Gastroesophageal sphincter (tissue), 4 donors: ENCODE measurements at regions not wholly inside any gene's neighbourhood (a gene's known extent, or its start where the extent isn't known, plus 50 kb on each side); places are given as distances from the start of the nearest gene placed in this dataset.

Source experiments
- ATAC-seq: fragments of 150-250 bp; one replicate; pipeline ENCODE4 v1.9.1; 2016; ENCODE audit warnings: mild to moderate bottlenecking, moderate library complexity
- H3K27ac ChIP-seq, 4 donors: fragments of 200-600 bp; sonication (generic) in 3 of 4; 1 replicate in 3 of 4; 2 replicates in 1 of 4; pipeline ENCODE4 v1.5.1; 2016 to 2019
- H3K27me3 ChIP-seq: fragments of 200-600 bp; sonication (generic); one replicate; pipeline ENCODE4 v1.5.1; 2019
- H3K36me3 ChIP-seq, 2 donors: fragments of 200-600 bp; sonication (generic); one replicate each; pipeline ENCODE4 v1.5.1; 2019; ENCODE audit warnings: control low read depth in 1 of 2
- H3K4me1 ChIP-seq, 3 donors: fragments of 200-600 bp; sonication (generic); 1 replicate in 2 of 3; 2 replicates in 1 of 3; pipeline ENCODE4 v1.5.1; 2016 to 2019; ENCODE audit warnings: control low read depth in 2 of 3
- H3K4me3 ChIP-seq, 2 donors: fragments of 200-600 bp; sonication (generic); one replicate each; pipeline ENCODE4 v1.5.1; 2019; ENCODE audit warnings: mild to moderate bottlenecking in 1 of 2, moderate library complexity in 1 of 2
- H3K9me3 ChIP-seq, 3 donors: fragments of 200-600 bp; sonication (generic); one replicate each; pipeline ENCODE4 v1.5.1; 2017 to 2019; ENCODE audit warnings: control low read depth in 2 of 3
- EP300 ChIP-seq: sonication (generic); formaldehyde crosslinking; IDR thresholded peaks from one replicate; pipeline ENCODE4 v1.6.1; 2017; ENCODE audit warnings: antibody characterized with exemption, mild to moderate bottlenecking
- POLR2A ChIP-seq, 2 donors: fragments of 450-650 bp; IDR thresholded peaks; one replicate each; pipeline ENCODE4 v1.6.1; 2017; ENCODE audit warnings: antibody characterized with exemption in 2 of 2, mild to moderate bottlenecking in 2 of 2, moderate library complexity in 1 of 2
- POLR2AphosphoS5 ChIP-seq: sonication (generic); formaldehyde crosslinking; IDR thresholded peaks from one replicate; pipeline ENCODE4 v1.6.1; 2017; ENCODE audit warnings: antibody characterized with exemption
- WGBS, 2 donors: methylation state at CpG; one replicate each; pipeline ENCODE4 v1.1.5; 2018; ENCODE audit warnings: low coverage in 1 of 2; 5-methylcytosine and 5-hydroxymethylcytosine counted together
- TF ChIP-seq, protein P1 (sequence below), 4 experiments: fragments of 200-600 bp in 2 of 4; fragments of 450-650 bp in 2 of 4; sonication (generic) in 1 of 4; IDR thresholded peaks; one replicate each; pipeline ENCODE4 v1.5.1; 2017 to 2019; ENCODE audit warnings: antibody characterized with exemption in 4 of 4, mild to moderate bottlenecking in 2 of 4, moderate library complexity in 2 of 4

DNA sequence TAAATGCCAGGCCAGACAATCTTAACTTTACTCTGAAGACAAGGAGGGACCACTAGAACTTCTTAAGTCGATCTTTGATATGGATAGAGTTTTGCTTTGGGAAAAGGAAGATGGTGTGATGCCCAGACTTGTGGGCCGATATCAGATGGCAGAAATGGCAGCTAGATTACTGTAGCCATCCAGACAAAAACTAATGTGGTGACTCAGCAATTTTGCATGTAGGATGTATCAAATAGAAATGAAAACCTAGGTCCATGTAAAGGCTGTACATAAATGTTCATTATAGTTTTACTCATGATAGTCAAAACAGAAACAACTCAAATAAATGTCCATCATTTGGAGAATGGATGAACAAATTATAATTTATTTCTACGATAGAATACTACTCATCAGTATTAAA is 121.5 kb downstream of the APIP start:
- no peak for ATAC-seq
- TF ChIP-seq, protein P1, sequence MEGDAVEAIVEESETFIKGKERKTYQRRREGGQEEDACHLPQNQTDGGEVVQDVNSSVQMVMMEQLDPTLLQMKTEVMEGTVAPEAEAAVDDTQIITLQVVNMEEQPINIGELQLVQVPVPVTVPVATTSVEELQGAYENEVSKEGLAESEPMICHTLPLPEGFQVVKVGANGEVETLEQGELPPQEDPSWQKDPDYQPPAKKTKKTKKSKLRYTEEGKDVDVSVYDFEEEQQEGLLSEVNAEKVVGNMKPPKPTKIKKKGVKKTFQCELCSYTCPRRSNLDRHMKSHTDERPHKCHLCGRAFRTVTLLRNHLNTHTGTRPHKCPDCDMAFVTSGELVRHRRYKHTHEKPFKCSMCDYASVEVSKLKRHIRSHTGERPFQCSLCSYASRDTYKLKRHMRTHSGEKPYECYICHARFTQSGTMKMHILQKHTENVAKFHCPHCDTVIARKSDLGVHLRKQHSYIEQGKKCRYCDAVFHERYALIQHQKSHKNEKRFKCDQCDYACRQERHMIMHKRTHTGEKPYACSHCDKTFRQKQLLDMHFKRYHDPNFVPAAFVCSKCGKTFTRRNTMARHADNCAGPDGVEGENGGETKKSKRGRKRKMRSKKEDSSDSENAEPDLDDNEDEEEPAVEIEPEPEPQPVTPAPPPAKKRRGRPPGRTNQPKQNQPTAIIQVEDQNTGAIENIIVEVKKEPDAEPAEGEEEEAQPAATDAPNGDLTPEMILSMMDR (IDR thresholded peaks at IDR 0.05): no peak
- TF ChIP-seq POLR2A (IDR thresholded peaks at IDR 0.05): no peak
- no peak for TF ChIP-seq EP300
- TF ChIP-seq POLR2AphosphoS5: no peak
- Histone ChIP-seq H3K36me3 (no peaks in the 10 kb centered on the region), H3K4me3 (no peak overlapping the region), H3K9me3 (no peaks in the 10 kb centered on the region), H3K27ac (no peak overlapping the region), H3K4me1 (peaks cover 0 to 13% (median 0%) of the 10 kb centered on the region in 3 donors), H3K27me3 (no peaks in the 10 kb centered on the region)
- 75 to 87% methylated on average over 3 of the region's 3 CpGs for WGBS, 2 donors

DNA sequence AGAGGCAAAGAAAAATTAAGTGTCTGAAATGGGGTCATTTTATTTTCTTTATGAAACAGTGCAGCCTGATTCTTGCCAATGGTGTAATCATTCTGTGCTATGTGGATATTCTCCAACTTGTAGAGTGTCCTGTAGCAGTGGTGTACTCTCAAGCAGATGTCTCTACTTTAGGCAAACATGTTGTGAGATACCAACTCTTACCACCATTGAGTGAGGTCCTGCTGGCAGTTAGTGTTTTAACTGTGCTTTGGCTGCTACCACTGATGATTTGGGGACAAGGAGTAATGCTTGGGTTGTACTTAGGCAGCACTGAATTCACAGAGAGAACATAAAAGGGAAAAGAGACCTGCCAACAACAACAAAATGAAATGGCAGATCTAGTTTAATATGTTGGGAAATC is 122.5 kb downstream of the APIP start:
- TF ChIP-seq EP300: no peak
- no peak for TF ChIP-seq POLR2AphosphoS5
- TF ChIP-seq, protein P1 (IDR thresholded peaks at IDR 0.05): no peak
- TF ChIP-seq POLR2A (IDR thresholded peaks at IDR 0.05): no peak
- no peaks in the 10 kb centered on the region for H3K36me3 ChIP-seq
- no peak overlapping the region for H3K27ac ChIP-seq
- no peaks in the 10 kb centered on the region for H3K9me3 ChIP-seq
- no peaks in the 10 kb centered on the region for H3K27me3 ChIP-seq
- H3K4me3 ChIP-seq: no peak overlapping the region
- no peak for ATAC-seq
- peaks cover 0 to 13% (median 0%) of the 10 kb centered on the region in 3 donors for H3K4me1 ChIP-seq

DNA sequence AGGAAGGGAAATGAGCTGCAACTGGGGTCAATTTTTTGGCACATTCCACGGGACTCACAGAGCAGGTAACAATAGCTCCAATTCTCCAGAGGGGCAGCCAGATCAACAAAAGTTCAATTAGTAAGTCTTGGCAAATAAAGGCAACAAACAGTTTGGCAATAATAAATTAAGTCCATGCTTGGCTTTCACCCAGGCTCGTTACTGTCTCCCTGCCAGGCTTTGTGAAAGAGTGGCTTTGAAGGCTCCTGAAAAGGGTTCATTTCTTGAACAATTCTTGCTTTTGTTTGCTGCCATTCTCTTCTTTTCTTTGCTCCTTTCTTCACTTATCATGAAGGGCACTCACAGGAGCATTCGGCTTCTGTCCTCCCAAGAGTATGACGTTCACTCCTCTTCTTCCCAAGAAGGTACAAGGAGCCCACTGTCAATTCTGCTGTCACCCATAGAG is 123.3 kb downstream of the APIP start:
- no peak for ATAC-seq
- no peak overlapping the region for H3K4me3 ChIP-seq
- WGBS, 2 donors: 40 to 49% methylated on average over 2 to 4 of the region's 4 CpGs

DNA sequence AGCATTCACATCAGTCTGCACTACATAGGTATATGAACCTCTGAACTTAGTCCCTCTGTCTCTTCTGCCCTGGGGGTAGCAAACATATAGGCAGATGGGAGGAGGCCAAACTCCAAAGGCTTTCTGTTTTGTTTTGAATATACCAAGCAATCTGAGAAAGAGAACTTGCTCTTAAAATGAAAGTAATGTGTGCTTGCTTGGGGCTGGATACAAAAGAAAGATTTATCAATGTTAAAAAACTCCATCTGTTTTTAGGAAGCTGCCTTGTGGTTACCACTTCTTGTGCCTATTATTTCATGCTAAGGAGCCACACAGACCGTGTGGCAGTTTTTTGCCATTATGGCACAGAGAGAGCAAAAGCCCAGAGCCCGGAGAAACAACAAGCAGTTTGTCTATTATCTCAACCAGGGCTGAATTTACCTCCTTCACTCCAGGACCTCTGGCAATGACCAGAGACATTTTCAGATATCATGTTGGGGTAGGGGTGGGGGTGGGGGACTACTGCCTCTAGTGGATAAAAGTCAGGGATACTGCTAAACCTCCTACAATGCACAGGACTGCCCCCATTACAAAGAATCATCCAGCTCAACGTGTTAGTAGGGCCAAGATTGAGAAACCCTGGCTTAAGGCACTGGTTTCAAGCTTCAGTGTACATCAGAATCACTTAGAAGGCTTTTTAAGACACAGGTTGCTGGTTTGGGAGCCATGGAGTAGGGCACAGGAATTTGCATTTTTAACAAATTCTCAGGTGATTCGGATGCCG is 124.2 kb downstream of the APIP start:
- WGBS, 2 donors: 54 to 72% methylated on average over 4 to 5 of the region's 5 CpGs
- Histone ChIP-seq H3K9me3 (no peaks in the 10 kb centered on the region), H3K36me3 (no peaks in the 10 kb centered on the region), H3K4me1 (peaks cover 0 to 13% (median 0%) of the 10 kb centered on the region in 3 donors), H3K27me3 (no peaks in the 10 kb centered on the region), H3K27ac (no peak overlapping the region), H3K4me3 (no peak overlapping the region)
- no peak for ATAC-seq
- TF ChIP-seq, protein P1 (IDR thresholded peaks at IDR 0.05): no peak

More for the DNA sequence above, 123.3 kb downstream of the APIP start:
- no peak for TF ChIP-seq EP300
- TF ChIP-seq POLR2A (IDR thresholded peaks at IDR 0.05): no peak
- TF ChIP-seq POLR2AphosphoS5: no peak
- Histone ChIP-seq H3K9me3 (no peaks in the 10 kb centered on the region), H3K4me1 (peaks cover 0 to 13% (median 0%) of the 10 kb centered on the region in 3 donors), H3K27ac (no peak overlapping the region), H3K36me3 (no peaks in the 10 kb centered on the region), H3K27me3 (no peaks in the 10 kb centered on the region)

DNA sequence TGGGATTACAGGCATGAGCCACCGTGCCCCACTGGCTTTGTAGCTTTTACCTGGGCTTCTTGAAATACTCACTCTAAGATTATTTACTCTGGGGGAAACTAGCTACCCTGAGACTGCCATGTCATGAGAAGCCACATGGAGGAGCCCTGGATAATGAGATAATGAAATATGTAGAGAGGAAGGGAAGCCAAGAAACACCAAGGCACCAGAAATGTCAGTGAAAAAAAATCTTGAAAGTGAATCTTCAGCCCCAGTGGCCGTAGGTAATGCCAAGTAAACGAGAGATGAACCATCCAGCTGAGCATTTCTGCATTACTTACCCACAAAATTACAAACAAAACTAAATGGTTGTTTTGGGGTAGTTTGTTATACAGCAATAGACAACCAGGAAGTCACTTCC is 125.6 kb downstream of the APIP start:
- 71 to 100% methylated on average over 2 of the region's 3 CpGs for WGBS, 2 donors
- no peak for ATAC-seq
- H3K4me1 ChIP-seq: peaks cover 0 to 13% (median 0%) of the 10 kb centered on the region in 3 donors
- H3K36me3 ChIP-seq: no peaks in the 10 kb centered on the region
- H3K4me3 ChIP-seq: no peak overlapping the region
- no peaks in the 10 kb centered on the region for H3K9me3 ChIP-seq
- H3K27me3 ChIP-seq: no peaks in the 10 kb centered on the region
- no peak overlapping the region for H3K27ac ChIP-seq
- TF ChIP-seq POLR2AphosphoS5: no peak
- no peak for TF ChIP-seq POLR2A (IDR thresholded peaks at IDR 0.05)
- TF ChIP-seq, protein P1 (IDR thresholded peaks at IDR 0.05): no peak
- no peak for TF ChIP-seq EP300
